UCSD-AML1 (cell line): ENCODE measurements at regions not wholly inside any gene's neighbourhood (a gene's known extent, or its start where the extent isn't known, plus 50 kb on each side); places are given as distances from the start of the nearest gene placed in this dataset.

Experiments used
- DNase-seq: peaks from one replicate; lab custom pipeline; 2025; ENCODE audit not compliant: unreplicated experiment; lab: John Stamatoyannopoulos, UW

DNA sequence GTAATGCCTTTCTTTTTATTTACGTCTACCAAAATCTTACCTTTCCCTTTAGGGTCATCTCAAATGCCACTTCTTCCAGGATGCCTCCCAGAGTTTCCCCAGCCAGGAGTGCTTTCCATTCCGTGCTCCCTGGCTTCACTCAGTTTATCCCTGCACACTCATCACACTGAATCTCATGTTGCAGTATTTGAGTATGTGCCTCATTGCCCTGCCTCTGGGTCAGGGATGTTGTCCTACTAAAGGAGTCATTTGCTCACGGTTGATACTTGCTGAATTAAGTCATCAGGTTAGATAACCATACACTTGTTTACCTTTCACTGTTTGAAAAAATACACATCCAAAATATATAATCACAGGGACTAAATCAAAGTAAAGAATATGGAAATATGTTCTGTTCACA lies 356.2 kb upstream of the GATB start:
- DNase-seq: no peak

DNA sequence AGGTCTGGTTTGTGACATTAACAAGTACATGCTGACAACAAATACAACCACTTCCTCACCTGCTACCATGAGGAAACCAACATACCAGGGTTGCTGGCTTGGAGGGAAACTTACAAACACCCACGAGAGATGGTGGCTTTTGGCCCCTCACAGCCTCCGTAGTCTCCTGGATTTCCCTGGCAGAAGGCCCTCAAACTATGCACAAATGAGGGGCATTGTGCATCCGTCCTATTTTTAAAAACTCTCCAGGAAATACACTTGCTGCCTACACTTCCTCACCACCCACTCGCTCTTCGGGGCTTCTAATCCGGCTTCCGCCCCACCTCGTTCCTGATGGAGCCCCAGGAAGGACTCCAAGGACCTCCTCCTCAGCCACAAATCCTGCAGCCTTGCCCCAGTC lies 355.0 kb upstream of the GATB start:
- peak; percentile 47 for DNase-seq

DNA sequence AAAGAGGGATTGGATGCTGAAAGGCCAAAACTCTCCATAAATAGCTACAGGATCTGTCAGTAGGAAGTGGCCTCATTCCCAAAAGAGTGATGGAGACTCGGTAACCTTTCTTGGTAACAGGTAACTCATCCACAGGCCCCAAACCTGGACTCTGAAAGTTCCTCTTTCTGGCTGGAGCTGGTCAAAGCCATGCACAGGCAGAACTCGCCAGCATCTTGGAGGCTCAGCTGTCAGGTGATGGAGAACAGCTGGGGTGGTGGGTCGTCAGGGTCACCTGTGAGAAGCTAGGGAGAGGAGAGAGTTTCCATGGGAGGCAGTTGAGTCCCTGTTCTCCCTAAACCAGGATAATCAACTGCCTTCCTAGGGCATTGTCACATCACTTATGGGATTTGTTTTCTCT lies 354.3 kb upstream of the GATB start:
- no peak for DNase-seq

DNA sequence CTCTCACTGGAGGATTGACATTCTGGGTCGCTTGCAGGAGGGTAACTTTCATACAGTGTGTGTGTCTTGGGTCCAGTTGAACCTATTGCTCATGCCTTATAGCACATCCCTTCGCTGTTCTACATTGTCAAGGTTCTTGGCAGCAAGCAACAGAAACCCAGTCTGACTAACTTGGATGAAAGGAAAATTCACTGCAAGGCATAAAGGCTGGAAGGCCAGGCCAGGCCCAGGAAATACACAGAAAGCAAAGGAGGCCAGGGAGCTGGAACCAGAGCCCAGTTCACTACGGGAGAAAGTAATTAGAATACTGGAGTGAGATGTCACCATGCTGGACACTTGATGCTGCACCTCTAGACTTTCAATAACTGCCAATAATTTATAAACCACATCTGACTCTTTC lies 353.8 kb upstream of the GATB start:
- no peak for DNase-seq

DNA sequence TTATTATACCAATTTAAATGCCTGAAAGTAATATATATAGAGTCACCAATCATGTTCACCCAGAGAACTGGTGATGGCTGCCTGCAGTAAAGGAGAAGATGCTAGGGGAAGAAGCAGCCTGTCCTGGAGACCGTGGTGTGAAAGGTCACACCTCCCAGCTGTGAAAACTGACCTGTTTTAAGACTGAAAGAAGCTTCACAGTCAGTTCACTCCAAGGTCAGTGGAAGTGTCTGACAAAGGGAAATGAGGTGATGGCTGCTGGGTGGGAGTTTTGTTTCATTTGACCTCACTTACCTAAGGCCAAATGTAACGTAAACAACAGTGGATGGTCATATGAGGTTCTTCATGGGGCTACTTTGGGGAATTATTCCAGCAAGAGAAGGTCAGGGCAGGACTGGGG lies 352.1 kb upstream of the GATB start:
- DNase-seq: no peak

DNA sequence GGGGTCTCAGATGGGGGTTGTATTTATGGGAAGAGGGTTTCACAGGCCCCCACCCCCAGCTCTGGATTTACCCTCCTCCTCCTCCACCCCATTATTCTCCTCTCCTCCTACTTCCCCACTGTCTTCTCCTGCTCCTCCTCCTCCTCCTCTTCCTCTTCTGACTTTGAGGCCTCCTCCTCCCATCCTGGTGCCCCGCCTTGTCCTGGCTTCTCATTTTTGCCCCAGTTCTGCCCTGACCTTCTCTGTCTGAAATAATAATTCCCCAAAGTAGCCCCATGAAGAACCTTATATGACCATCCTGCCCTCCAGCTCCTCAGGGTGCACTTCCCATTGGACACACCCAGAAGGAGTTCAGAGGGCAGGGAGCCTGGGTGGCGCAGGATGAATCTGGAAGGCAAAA lies 351.4 kb upstream of the GATB start:
- DNase-seq: no peak

DNA sequence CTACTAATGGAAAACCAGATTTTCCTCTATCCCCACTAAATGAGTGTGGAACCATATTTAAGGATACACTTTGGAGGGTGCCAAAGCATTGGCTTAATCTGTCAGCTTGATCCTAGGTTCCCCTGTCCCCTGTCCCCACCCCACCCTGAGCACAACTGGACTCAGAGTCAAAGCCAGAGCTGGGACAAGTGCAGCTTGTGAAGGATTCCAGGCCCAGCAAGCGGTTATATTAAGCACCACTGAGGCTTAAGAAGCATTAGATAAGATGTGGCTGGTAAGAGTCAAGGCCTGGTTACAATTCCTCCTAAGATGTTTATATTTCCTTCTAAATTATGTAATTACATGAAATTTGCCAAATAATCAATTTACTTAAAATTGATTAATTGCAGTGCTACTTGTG lies 350.0 kb upstream of the GATB start:
- no peak for DNase-seq

DNA sequence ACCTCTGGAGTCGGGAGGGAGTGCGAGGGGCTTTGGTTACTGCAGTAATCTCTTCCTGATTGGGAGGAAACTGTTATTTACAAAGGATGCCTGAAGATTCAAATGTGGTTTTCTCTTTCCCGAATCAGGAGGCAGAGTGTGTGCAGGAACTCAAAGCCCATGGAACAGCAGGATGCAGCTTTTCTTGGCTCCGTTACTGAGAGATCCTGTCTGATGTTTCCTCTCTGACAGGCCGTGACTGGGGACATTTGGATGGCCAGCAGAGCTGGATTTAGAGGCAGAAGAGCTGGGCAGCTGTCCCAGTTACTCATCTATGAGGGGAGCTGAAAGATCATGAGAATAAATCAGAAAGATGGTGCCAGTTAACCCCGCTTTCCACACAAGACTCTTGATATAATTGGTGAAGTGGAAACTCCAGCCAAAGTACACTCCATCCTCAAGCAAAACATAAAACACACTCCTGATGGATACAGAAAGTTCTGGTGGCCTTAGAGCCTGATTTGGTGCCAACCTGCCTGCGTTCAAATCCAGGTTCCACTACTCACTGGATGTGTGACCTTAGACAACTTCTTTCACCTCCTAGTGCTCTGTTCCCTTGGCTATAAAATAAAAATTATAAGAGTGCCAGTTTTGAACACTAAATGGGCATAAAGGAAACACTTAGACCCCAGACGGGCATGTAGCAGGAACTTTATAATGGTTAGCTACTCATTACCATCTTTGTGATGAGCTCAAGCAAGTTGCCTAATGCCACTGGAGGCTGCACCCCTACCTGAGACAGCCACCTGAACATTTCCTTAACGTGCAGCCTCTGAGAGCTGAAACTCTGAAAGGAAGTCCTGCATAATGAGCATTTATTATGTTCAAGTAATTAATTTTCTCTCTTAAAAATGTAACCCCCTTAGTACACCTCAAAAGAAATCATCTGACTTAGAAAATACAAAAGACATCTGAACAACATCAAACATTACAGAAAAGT lies 349.0 kb upstream of the GATB start:
- peak; percentile 54 for DNase-seq

DNA sequence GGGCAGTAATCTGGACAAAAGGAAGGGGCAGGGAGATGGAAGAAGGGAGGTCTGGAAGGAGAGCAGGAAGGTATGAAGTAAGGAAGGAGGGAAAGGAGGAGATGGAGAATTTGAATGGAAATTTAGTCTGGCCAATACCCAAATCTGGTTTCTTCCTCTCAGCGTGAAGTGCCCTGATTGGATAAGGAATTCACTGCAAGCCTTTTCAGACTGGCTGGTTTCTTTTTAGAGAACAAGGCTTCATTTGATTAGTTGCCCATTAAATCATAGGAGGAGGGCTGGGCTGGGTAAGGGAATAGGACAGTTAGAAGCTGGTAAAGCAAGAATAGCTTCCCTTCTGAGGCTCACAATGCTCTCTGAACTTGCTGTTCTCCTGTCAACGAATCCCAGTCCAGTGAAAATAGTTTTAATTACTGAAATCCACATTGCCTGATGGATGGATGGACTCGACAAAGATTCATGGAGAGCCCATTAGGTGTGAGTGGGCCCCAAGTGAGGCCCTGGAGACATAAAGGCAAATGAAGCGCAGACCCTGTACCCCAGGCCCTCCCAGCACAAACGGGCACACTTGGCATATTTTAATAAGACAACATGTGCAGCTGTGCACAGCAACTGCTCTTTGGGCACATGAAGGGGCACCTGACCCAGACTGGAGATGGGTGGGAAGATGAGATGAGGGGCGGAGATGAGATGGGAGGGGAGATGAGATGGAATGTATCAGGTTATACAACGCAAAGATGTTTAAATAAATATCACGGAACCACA lies 347.1 kb upstream of the GATB start:
- no peak for DNase-seq

DNA sequence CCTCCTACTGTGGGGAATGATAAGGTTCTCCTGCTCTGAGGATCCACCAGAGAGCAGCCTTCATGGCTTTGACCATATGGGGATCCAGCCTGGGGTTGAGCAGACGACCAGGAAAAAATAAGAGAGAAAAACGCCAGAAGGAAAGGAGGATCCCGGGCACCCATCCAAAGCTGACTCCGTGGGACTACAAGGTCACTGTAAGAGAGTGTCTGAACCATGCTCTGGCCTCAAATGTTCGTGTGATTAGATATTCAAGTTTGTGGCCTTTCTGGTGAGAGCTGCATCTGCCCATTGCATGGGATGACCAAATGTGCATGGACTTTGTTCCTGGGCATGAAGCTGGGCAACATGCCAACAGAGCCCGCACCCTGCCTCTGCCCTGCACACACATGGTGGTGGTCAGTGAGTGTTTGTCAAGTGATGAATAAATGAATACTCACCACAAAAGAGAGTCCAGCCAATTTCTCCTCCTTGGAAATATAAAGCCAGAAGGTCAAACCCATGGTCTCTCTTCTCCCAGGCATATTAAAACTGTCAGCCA lies 346.0 kb upstream of the GATB start:
- DNase-seq: no peak

DNA sequence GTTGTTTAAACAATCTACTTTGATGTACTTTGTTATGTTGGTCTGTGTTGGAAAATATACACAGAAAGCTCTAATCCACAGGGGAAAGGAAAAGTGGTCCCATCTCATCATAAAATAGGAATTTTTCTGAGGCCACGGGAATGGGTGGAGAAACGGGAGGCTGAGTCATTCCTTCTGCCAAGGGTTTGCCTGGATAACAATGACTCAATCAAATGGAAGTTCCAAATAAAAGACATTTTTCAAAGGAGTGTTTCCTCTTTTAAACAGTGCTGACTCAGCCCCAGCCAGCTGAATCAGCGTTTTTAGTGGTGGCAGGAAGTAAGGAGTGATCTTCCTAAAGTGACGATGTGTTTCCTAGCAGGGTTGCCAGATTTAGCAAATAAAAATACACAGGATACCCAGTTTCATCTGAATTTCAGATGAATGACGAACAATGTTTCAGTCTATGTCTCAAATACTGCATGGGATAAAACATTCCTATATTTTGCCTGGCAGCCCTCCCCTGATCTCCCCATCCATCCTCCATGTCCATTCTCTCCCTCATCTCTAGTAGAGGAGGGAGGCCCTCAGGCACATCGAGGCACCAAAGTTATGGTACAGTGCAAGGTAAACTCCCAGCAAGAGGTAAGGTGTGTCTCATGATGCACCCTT lies 345.4 kb upstream of the GATB start:
- peak; percentile 67 for DNase-seq

DNA sequence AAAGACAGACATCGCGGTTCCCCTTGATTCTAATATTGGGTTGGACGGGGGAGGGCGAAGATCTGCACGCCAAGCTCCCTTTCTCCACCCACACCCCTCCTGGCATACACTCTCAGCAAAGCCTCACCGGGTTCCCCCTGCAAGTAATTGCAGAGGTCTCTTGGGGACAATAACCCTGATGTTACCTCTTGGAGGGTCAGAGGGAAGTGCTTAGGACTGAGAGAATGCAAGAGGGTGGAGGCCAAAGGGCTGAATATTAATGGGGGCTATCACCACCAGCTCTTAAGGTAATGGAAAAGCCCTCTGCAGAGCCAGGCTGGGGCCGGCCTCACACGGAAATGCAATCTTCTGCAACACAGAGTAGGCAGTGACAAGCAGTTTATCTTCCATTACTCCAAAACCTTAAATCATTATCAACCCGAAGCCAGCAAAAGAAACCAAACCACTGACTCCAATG lies 344.1 kb upstream of the GATB start:
- DNase-seq: no peak

DNA sequence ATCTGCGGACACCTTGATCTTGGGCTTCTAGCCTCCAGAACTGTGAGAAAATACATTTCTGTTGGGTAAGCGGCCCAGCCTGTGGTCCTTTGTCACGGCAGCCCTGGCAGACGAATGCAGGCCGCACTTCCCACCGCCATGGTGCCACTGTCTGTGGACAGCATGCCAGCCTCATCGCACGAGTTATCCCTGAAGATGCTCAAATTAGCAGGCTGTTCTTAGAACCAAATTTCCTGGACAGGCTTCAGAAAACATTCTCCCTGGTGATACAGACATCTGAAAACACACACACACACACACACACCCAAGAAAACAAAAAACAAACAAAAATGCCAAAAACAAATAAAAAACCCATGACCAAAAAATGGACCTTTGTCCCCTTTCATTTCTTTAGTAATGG lies 343.5 kb upstream of the GATB start:
- no peak for DNase-seq

DNA sequence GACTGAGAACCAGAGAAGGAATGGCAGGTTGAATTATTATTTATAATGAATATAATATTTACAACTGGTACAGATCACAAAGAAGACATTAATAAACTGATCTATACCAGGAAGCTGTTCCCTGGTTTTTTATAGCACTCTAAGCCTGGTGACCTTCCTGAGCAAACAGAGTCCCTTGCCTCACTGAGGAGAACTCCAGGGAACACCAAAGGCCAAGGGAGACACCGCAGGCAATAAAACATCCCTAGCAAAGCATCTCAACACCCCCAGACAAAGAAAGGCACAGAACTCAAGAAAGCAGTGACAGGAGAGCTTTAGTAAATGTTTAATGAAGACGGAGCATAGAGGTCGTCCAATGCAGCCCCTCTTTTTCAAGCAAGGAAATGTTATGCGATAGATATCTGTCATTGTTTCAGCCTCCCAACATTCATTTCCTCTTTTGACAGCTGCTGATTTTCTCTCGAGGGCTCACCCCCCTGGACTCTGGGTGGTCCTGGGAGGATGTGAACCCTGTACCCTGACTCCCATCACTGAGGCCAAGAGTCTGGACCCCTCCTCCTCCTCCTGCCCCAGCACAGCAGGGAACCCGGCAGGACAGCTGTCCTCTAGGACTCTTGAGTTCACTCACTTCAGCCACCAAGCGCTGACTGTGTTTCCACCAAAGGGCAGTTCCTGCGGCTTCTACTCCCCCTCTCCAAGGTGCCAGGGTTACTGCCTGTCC lies 342.5 kb upstream of the GATB start:
- DNase-seq: no peak

DNA sequence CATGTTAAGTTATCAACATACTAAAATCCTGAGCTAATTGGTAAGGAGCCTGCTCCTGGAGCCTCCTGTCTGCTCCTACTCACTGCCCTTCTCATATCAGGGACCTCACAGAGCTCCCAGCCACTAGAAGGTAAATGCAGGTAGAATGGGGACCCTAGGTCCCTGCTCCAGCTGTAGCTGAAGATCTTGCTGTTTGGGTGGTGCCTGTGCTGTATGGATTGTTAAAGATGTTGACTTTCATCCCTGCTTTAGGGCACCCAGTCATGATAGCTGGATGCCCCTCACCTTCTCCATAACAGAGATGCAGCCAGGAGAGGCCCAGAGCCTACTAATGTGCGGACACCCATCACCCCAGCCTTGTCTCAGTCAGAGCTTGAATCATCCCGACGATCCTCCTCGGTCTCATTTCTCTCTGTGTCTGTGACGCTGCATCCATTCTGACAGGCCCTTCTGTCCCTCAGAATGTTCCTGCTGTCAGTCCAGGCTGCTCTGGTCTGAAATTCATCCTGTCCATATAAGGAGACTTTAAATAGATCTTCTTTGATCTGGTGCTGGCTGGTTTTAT lies 341.7 kb upstream of the GATB start:
- DNase-seq: no peak

DNA sequence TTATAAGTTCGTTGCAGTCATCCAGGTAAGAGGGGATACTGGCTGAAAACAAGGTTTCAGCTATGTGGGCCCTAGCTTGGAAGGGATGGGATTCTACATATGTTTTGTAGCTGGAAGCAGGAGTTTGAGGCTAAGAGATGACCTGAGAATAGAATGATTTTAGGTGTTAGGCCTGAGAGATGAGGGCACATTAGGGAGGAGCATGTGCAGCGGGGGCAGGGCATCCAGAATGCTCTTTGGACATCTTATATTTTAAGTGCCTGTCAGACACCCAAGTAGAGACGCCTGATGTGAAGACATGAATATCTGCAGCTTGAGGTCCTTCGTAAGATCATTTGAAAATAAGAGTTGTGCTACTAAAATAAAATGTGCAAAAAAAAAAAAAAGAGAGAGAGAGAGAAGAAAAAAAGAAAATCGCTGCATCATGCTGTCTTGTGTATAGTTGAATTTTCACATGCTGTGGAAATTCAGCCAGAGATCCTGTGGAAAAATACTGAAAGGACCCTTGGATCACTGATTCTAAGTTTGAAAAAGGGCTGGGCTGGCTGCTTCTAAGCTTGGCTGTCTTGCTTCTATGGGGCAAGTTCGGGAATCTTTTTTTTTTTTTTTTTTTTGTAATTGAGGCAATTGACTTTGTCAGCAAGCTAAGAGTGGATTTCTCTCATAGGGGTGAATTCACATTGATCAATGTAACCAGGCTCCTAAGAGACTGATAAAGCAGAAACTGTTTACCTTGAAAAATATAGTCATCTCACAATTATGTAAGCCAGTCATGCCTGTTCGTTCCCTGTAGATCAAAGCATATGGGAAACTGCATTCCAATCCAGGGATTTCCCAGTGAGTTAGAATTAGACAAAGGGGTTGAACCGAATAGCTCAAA lies 341.0 kb upstream of the GATB start:
- DNase-seq: no peak

DNA sequence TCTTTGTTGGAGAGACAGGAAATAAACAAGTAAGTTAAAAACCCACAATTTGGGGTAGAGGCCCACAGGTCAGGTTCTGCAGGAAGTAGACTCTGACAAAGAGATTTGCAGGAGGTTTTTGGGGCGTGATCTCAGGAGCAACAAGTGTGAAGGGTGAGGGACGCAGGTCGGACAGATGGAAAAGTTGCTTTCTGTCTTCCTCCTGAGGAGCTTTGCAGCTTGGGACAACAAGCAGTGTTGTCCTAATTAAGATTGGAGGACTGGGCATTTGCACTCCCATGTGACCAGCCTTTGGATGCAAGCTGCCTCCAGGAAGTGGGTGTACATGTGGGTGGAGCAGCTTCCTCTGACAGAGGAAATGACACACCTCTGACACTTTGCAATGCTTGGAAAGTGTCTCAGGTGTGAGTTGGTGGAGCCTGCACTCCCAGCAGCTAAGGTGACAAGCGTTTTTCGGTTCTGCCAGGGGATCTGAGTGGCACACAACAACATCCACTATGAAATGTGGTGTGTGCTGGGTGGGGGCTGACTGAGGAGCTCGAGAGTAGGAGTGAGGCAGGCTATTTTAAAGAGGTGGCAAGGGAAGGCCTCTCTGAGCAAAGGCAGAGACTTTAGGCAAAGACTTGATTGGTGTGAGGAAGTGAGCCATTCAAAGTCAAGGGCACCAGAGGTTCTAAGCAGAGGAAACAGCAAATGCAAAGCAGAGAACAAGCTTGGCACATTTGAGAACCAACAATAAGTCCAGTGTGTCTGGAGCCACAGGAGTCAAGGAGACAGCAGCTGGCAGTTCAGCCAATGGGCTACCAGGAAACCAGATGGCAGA lies 339.8 kb upstream of the GATB start:
- DNase-seq: peak; percentile 41

DNA sequence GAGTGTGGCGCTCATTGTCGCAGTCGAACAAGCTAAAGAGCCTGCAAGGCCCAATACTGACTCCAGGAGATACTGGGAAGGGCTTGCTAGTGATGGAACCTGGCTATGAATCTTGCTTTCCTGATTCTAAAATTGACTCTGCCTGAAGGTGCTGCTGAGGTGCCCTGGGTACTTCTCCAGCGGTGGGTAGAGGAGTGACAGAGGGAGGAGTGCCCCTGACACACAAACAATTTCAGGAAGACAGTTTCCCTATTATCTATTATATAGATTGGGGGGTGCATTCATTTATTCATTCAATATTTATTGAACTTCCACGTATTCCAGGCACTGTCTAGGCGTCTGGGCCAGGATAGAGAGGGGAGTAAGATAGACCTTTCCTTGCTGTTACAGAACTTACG lies 339.2 kb upstream of the GATB start:
- no peak for DNase-seq

DNA sequence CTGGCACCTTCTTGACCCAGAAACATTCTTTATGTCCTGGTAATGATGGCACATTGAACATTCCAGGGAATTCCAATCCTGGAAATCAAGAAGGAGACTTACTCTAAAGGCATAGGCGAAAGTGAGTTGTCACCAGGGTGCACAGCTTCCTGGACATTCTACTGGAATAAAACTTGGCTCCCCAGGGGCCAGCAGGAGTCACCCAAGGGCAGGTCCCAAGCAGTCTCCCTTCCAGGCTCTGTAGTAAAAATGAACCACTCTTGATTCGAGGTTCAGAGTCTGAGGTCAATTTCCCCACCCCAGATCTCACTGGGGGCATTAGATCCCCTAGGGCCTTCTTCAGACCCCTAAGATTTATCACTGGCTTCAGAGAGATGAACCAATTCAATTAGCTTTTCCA lies 338.7 kb upstream of the GATB start:
- DNase-seq: no peak
